Activated naive CD4-positive, alpha-beta T cell treated with anti-CD3 and anti-CD28 coated beads, Interleukin-2, amount 10 ng/mL, durations not matched to agents 7 days and 5 days (primary cell): ENCODE measurements at regions not wholly inside any gene's neighbourhood (a gene's known extent, or its start where the extent isn't known, plus 50 kb on each side); places are given as distances from the start of the nearest gene placed in this dataset.

Experiments used
- CTCF ChIA-PET: fragments of 350-600 bp; sonication (Branson Sonifier 250); formaldehyde crosslinking; loops from one replicate; lab custom pipeline; 2021; ENCODE audit warnings: antibody characterized with exemption; lab: Charles Lee
- DNase-seq: peaks from one replicate; pipeline ENCODE4 v3.0.0-alpha.2; 2020
- H3K27ac Mint-ChIP-seq: one replicate; pipeline ENCODE4 v1.8.0; 2021; ENCODE audit warnings: mild to moderate bottlenecking, moderate library complexity, mixed read lengths
- H3K27me3 Mint-ChIP-seq: one replicate; pipeline ENCODE4 v1.8.0; 2021; ENCODE audit warnings: mild to moderate bottlenecking, mixed read lengths
- H3K36me3 Mint-ChIP-seq: one replicate; pipeline ENCODE4 v1.8.0; 2021; ENCODE audit warnings: mixed read lengths
- H3K4me1 Mint-ChIP-seq: one replicate; pipeline ENCODE4 v1.8.0; 2021; ENCODE audit warnings: mixed read lengths
- H3K4me3 Mint-ChIP-seq: one replicate; pipeline ENCODE4 v1.8.0; 2021; ENCODE audit warnings: mild to moderate bottlenecking, moderate library complexity, mixed read lengths
- H3K9me3 Mint-ChIP-seq: one replicate; pipeline ENCODE4 v1.8.0; 2021; ENCODE audit warnings: mixed read lengths

- Mint-ChIP-seq H3K27ac (no peak overlapping the region), H3K27me3 (no peaks in the 10 kb centered on the region), H3K9me3 (no peaks in the 10 kb centered on the region), H3K36me3 (no peaks in the 10 kb centered on the region), H3K4me3 (no peak overlapping the region), H3K4me1 (no peaks in the 10 kb centered on the region)
- no peak for DNase-seq
- CTCF ChIA-PET = interaction anchor here (0.5 kb wide), 1 partner anchor 79 kb away, joined by 3 read pairs; no protein-coding TSS in a partner anchor
Observed at GRCh38 chr11:15890031-15890713, 466.2 kb downstream of the SOX6 start.

- Mint-ChIP-seq H3K9me3 (no peaks in the 10 kb centered on the region), H3K27ac (no peak overlapping the region), H3K36me3 (no peaks in the 10 kb centered on the region), H3K4me3 (no peak overlapping the region), H3K27me3 (no peaks in the 10 kb centered on the region), H3K4me1 (no peaks in the 10 kb centered on the region)
- no peak for DNase-seq
- CTCF ChIA-PET = no interaction called here
Observed at GRCh38 chr11:15893080-15893492, 463.3 kb downstream of the SOX6 start.

GRCh38 chr11:15896026-15896425 is 460.3 kb downstream of the SOX6 start:
- no peak for DNase-seq
- no peak overlapping the region for H3K27ac Mint-ChIP-seq
- H3K36me3 Mint-ChIP-seq = no peaks in the 10 kb centered on the region
- no peak overlapping the region for H3K4me3 Mint-ChIP-seq
- no peaks in the 10 kb centered on the region for H3K27me3 Mint-ChIP-seq
- CTCF ChIA-PET = no interaction called here
- H3K9me3 Mint-ChIP-seq = no peaks in the 10 kb centered on the region
- H3K4me1 Mint-ChIP-seq = no peaks in the 10 kb centered on the region

GRCh38 chr11:15896530-15896929 is 459.8 kb downstream of the SOX6 start:
- DNase-seq = no peak
- no peaks in the 10 kb centered on the region for H3K27me3 Mint-ChIP-seq
- CTCF ChIA-PET = no interaction called here
- no peaks in the 10 kb centered on the region for H3K4me1 Mint-ChIP-seq
- no peaks in the 10 kb centered on the region for H3K9me3 Mint-ChIP-seq
- no peak overlapping the region for H3K27ac Mint-ChIP-seq
- no peak overlapping the region for H3K4me3 Mint-ChIP-seq
- no peaks in the 10 kb centered on the region for H3K36me3 Mint-ChIP-seq

- H3K27me3 Mint-ChIP-seq = no peaks in the 10 kb centered on the region
- no peaks in the 10 kb centered on the region for H3K4me1 Mint-ChIP-seq
- H3K27ac Mint-ChIP-seq = no peak overlapping the region
- CTCF ChIA-PET = no interaction called here
- H3K36me3 Mint-ChIP-seq = no peaks in the 10 kb centered on the region
- DNase-seq = no peak
- H3K9me3 Mint-ChIP-seq = no peaks in the 10 kb centered on the region
- H3K4me3 Mint-ChIP-seq = no peak overlapping the region
Observed at GRCh38 chr11:15897211-15897960, 459.0 kb downstream of the SOX6 start.

- Mint-ChIP-seq H3K4me3 (no peak overlapping the region), H3K27ac (no peak overlapping the region), H3K4me1 (no peaks in the 10 kb centered on the region), H3K9me3 (no peaks in the 10 kb centered on the region), H3K36me3 (no peaks in the 10 kb centered on the region), H3K27me3 (no peaks in the 10 kb centered on the region)
- CTCF ChIA-PET = no interaction called here
- DNase-seq = no peak
Observed at GRCh38 chr11:15901054-15901453, 455.3 kb downstream of the SOX6 start.

GRCh38 chr11:15901790-15902189 is 454.6 kb downstream of the SOX6 start:
- Mint-ChIP-seq H3K9me3 (no peaks in the 10 kb centered on the region), H3K27me3 (no peaks in the 10 kb centered on the region), H3K27ac (no peak overlapping the region), H3K36me3 (no peaks in the 10 kb centered on the region), H3K4me1 (no peaks in the 10 kb centered on the region), H3K4me3 (no peak overlapping the region)
- CTCF ChIA-PET = interaction anchor here (0.6 kb wide), 1 partner anchor 129 kb away, joined by 4 read pairs; no protein-coding TSS in a partner anchor
- DNase-seq = no peak

- Mint-ChIP-seq H3K27me3 (no peaks in the 10 kb centered on the region), H3K27ac (no peak overlapping the region), H3K4me3 (no peak overlapping the region), H3K9me3 (no peaks in the 10 kb centered on the region), H3K4me1 (no peaks in the 10 kb centered on the region), H3K36me3 (no peaks in the 10 kb centered on the region)
- no peak for DNase-seq
- CTCF ChIA-PET = no interaction called here
Observed at GRCh38 chr11:15903246-15903645, 453.1 kb downstream of the SOX6 start.

- no peaks in the 10 kb centered on the region for H3K9me3 Mint-ChIP-seq
- no peaks in the 10 kb centered on the region for H3K4me1 Mint-ChIP-seq
- CTCF ChIA-PET = no interaction called here
- DNase-seq = no peak
- no peaks in the 10 kb centered on the region for H3K36me3 Mint-ChIP-seq
- no peaks in the 10 kb centered on the region for H3K27me3 Mint-ChIP-seq
- H3K27ac Mint-ChIP-seq = no peak overlapping the region
- H3K4me3 Mint-ChIP-seq = no peak overlapping the region
Observed at GRCh38 chr11:15905366-15906104, 450.8 kb downstream of the SOX6 start.

- H3K9me3 Mint-ChIP-seq = no peaks in the 10 kb centered on the region
- H3K4me1 Mint-ChIP-seq = no peaks in the 10 kb centered on the region
- no peaks in the 10 kb centered on the region for H3K27me3 Mint-ChIP-seq
- H3K4me3 Mint-ChIP-seq = no peak overlapping the region
- H3K27ac Mint-ChIP-seq = no peak overlapping the region
- CTCF ChIA-PET = no interaction called here
- DNase-seq = no peak
- H3K36me3 Mint-ChIP-seq = no peaks in the 10 kb centered on the region
Observed at GRCh38 chr11:15906481-15907035, 449.8 kb downstream of the SOX6 start.

- no peak for DNase-seq
- no peaks in the 10 kb centered on the region for H3K9me3 Mint-ChIP-seq
- no peaks in the 10 kb centered on the region for H3K27me3 Mint-ChIP-seq
- H3K27ac Mint-ChIP-seq = no peak overlapping the region
- no peaks in the 10 kb centered on the region for H3K36me3 Mint-ChIP-seq
- H3K4me3 Mint-ChIP-seq = no peak overlapping the region
- no peaks in the 10 kb centered on the region for H3K4me1 Mint-ChIP-seq
- CTCF ChIA-PET = no interaction called here
Observed at GRCh38 chr11:15907806-15908205, 448.5 kb downstream of the SOX6 start.

GRCh38 chr11:15909937-15910598 is 446.3 kb downstream of the SOX6 start:
- Mint-ChIP-seq H3K9me3 (no peaks in the 10 kb centered on the region), H3K27ac (no peak overlapping the region), H3K27me3 (no peaks in the 10 kb centered on the region), H3K4me3 (no peak overlapping the region), H3K36me3 (no peaks in the 10 kb centered on the region), H3K4me1 (no peaks in the 10 kb centered on the region)
- CTCF ChIA-PET = no interaction called here
- DNase-seq = no peak

GRCh38 chr11:15910761-15911160 is 445.6 kb downstream of the SOX6 start:
- Mint-ChIP-seq H3K27me3 (no peaks in the 10 kb centered on the region), H3K4me3 (no peak overlapping the region), H3K4me1 (no peaks in the 10 kb centered on the region), H3K9me3 (no peaks in the 10 kb centered on the region), H3K36me3 (no peaks in the 10 kb centered on the region), H3K27ac (no peak overlapping the region)
- CTCF ChIA-PET = no interaction called here
- no peak for DNase-seq
